SK-N-SH (cell line): ENCODE measurements at regions not wholly inside any gene's neighbourhood (a gene's known extent, or its start where the extent isn't known, plus 50 kb on each side); places are given as distances from the start of the nearest gene placed in this dataset.

ENCODE experiments used
- CTCF ChIA-PET: fragments of 300-600, 350-600 bp; formaldehyde crosslinking; extraction: SDS; loops from one replicate; lab custom pipeline; 2021; lab: Yijun Ruan, JAX
- POLR2A ChIA-PET: fragments of 350-600 bp; sonication (Branson Sonifier 250); formaldehyde crosslinking; extraction: SDS; loops from one replicate; lab custom pipeline; 2020; ENCODE audit warnings: antibody characterized with exemption, inconsistent platforms; lab: Yijun Ruan, JAX
- DNase-seq: peaks from one replicate; pipeline ENCODE4 v3.0.0; 2012
- H2AFZ ChIP-seq: fragments of 200-600 bp; sonication (generic); 2 replicates; pipeline ENCODE4 v1.8.1; 2016; ENCODE audit warnings: antibody characterized with exemption, mild to moderate bottlenecking, low read depth
- H3F3A ChIP-seq: fragments of 200-600 bp; sonication (generic); replicated peaks from 2 replicates; pipeline ENCODE3; 2016; ENCODE audit warnings: antibody characterized with exemption, mild to moderate bottlenecking; ENCODE audit not compliant: insufficient read depth
- H3K27ac ChIP-seq, 2 experiments: fragments of 200-500 bp in 1 of 2; fragments of 200-600 bp in 1 of 2; sonication (Bioruptor generic) in 1 of 2; sonication (generic), shearing (Covaris generic) in 1 of 2; 2 replicates each; pipeline versions ENCODE4 v1.5.1 to v1.6.1; 2014 to 2016; ENCODE audit warnings: low read depth in 2 of 2, inconsistent platforms in 1 of 2, low read length in 1 of 2, mild to moderate bottlenecking in 1 of 2, mixed read lengths in 1 of 2
- H3K27me3 ChIP-seq: fragments of 200-600 bp; sonication (generic), shearing (Covaris generic); 2 replicates; pipeline ENCODE4 v1.6.1; 2016; ENCODE audit warnings: mixed run types; ENCODE audit not compliant: insufficient read depth
- H3K36me3 ChIP-seq, 2 experiments: fragments of 200-500 bp in 1 of 2; fragments of 200-600 bp in 1 of 2; sonication (Bioruptor generic) in 1 of 2; sonication (generic) in 1 of 2; replicated peaks in 1 of 2; 2 replicates each; pipeline versions ENCODE3 to v1.5.1; 2014 to 2016; ENCODE audit warnings: low read length in 1 of 2, mild to moderate bottlenecking in 1 of 2; ENCODE audit not compliant: insufficient read depth in 2 of 2, control insufficient read depth in 1 of 2
- H3K4me1 ChIP-seq, 2 experiments: fragments of 200-500 bp in 1 of 2; fragments of 200-600 bp in 1 of 2; sonication (Bioruptor generic) in 1 of 2; sonication (generic), shearing (Covaris generic) in 1 of 2; 2 replicates each; pipeline versions ENCODE4 v1.5.1 to v1.6.1; 2014 to 2016; ENCODE audit warnings: low read depth in 1 of 2, low read length in 1 of 2, mixed run types in 1 of 2; ENCODE audit not compliant: insufficient read depth in 2 of 2, control insufficient read depth in 1 of 2
- H3K4me2 ChIP-seq: fragments of 200-600 bp; sonication (generic), shearing (Covaris generic); 2 replicates; pipeline ENCODE4 v1.6.1; 2017; ENCODE audit warnings: mixed run types
- H3K4me3 ChIP-seq, 2 experiments: fragments of 200-500 bp in 1 of 2; fragments of 200-600 bp in 1 of 2; sonication (Bioruptor generic) in 1 of 2; sonication (generic), shearing (Covaris generic) in 1 of 2; 2 replicates each; pipeline versions ENCODE4 v1.5.1 to v1.8.1; 2014 to 2016; ENCODE audit warnings: low read depth in 2 of 2, inconsistent platforms in 1 of 2, low read length in 1 of 2, mild to moderate bottlenecking in 1 of 2, mixed read lengths in 1 of 2, moderate library complexity in 1 of 2
- H3K79me2 ChIP-seq: fragments of 200-600 bp; sonication (generic); 2 replicates; pipeline ENCODE4 v1.8.1; 2017; ENCODE audit warnings: mild to moderate bottlenecking; ENCODE audit not compliant: insufficient read depth
- H3K9ac ChIP-seq: fragments of 200-600 bp; sonication (generic); 2 replicates; pipeline ENCODE4 v1.6.1; 2017; ENCODE audit warnings: mixed run types
- H3K9me2 ChIP-seq: fragments of 200-600 bp; sonication (generic); 2 replicates; pipeline ENCODE4 v1.6.1; 2017; ENCODE audit warnings: mixed run types
- H3K9me3 ChIP-seq: fragments of 200-600 bp; sonication (generic); 2 replicates; pipeline ENCODE4 v1.6.1; 2017; ENCODE audit warnings: mixed run types, mild to moderate bottlenecking, moderate library complexity
- H4K20me1 ChIP-seq: fragments of 200-600 bp; sonication (generic); 2 replicates; pipeline ENCODE4 v1.6.1; 2017; ENCODE audit warnings: mild to moderate bottlenecking, mixed run types; ENCODE audit not compliant: insufficient read depth
- EZH2phosphoT487 ChIP-seq: fragments of 200-600 bp; sonication (generic); IDR thresholded peaks from 2 replicates; pipeline ENCODE4 v1.6.1; 2017; ENCODE audit warnings: low read depth, mixed run types, mild to moderate bottlenecking, antibody characterized with exemption, moderate library complexity, borderline replicate concordance
- FOXJ3 ChIP-seq: sonication (generic); formaldehyde crosslinking; IDR thresholded peaks from 2 replicates; pipeline ENCODE4 v1.5.1; 2020; ENCODE audit warnings: mild to moderate bottlenecking, missing genetic modification reagents
- GATA2 ChIP-seq: sonication (generic); formaldehyde crosslinking; IDR thresholded peaks from 2 replicates; pipeline ENCODE4 v1.5.0; 2020; ENCODE audit warnings: mild to moderate bottlenecking, missing genetic modification reagents
- MXI1 ChIP-seq: IDR thresholded peaks from 2 replicates; pipeline ENCODE4 v1.6.1; 2012; ENCODE audit warnings: mild to moderate bottlenecking, low read depth, low read length, improper control_type of control experiment
- POLR2AphosphoS5 ChIP-seq: IDR thresholded peaks from 2 replicates; pipeline ENCODE4 v1.6.1; 2012; ENCODE audit warnings: low read depth, low read length
- RAD21 ChIP-seq: IDR thresholded peaks from 2 replicates; pipeline ENCODE4 v1.6.1; 2012; ENCODE audit warnings: mild to moderate bottlenecking, low read length
- SMC3 ChIP-seq: IDR thresholded peaks from 2 replicates; pipeline ENCODE4 v1.6.1; 2012; ENCODE audit warnings: low read depth, low read length, improper control_type of control experiment
- TAF1 ChIP-seq: IDR thresholded peaks from 2 replicates; pipeline ENCODE4 v1.6.1; 2012; ENCODE audit warnings: low read depth, mild to moderate bottlenecking, low read length, moderate library complexity, borderline replicate concordance
- YY1 ChIP-seq: IDR thresholded peaks from 2 replicates; pipeline ENCODE4 v1.4.0; 2012; ENCODE audit warnings: low read depth, mild to moderate bottlenecking
- WGBS: methylation state at CpG from one replicate; pipeline ENCODE4 v1.1.6; 2017; ENCODE audit warnings: low lambda C conversion rate; 5-methylcytosine and 5-hydroxymethylcytosine counted together
- TF ChIP-seq, protein P1 (sequence below): fragments of 150-350 bp; IDR thresholded peaks from 2 replicates; pipeline ENCODE4 v1.6.1; 2017; ENCODE audit warnings: antibody characterized with exemption, low read length, low read depth, borderline replicate concordance
- TF ChIP-seq, protein P2 (sequence below): IDR thresholded peaks from 2 replicates; pipeline ENCODE4 v1.4.0; 2012; ENCODE audit warnings: low read depth
- TF ChIP-seq, protein P3 (sequence below): fragments of 150-350 bp; IDR thresholded peaks from 2 replicates; pipeline ENCODE4 v1.6.1; 2016; ENCODE audit warnings: mild to moderate bottlenecking, low read depth, low read length
- TF ChIP-seq, protein P4 (sequence below): fragments of 200-600 bp; sonication (generic); IDR thresholded peaks from 2 replicates; pipeline ENCODE4 v1.6.1; 2017; ENCODE audit warnings: antibody characterized with exemption, mild to moderate bottlenecking, moderate library complexity
- TF ChIP-seq, protein P5 (sequence below): IDR thresholded peaks from 2 replicates; pipeline ENCODE4 v1.4.0; 2012; ENCODE audit warnings: low read depth, borderline replicate concordance

DNA sequence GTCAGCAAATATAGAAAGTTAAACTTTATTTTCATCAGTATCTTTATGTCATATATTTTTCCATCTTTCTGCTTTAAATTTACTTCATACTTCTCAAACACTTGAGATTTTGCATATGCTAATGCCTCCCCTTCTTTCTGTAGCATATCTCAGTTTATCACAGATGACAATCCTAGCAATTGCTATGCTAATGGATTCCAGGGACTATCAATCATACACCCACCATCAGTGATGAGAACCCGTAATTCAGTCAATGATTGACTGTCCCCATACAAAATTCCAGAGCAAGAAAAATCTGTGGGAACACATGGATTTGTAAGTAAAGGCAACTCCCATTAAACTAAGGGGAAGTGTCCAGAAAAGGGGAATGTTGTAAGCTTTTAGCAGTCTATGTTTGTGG, 432.4 kb upstream of the SEMA3D start:
- WGBS, result 71% methylated on average over 1 of the region's 1 CpG
- H3K9me3 ChIP-seq, result peaks cover 6% of the 10 kb centered on the region; the same call in 1 of the 2 replicates
- no peaks in the 10 kb centered on the region for H3K4me1 ChIP-seq
- H3K4me2 ChIP-seq, result no peak overlapping the region
- H3K27me3 ChIP-seq, result no peaks in the 10 kb centered on the region
- TF ChIP-seq, protein P1, sequence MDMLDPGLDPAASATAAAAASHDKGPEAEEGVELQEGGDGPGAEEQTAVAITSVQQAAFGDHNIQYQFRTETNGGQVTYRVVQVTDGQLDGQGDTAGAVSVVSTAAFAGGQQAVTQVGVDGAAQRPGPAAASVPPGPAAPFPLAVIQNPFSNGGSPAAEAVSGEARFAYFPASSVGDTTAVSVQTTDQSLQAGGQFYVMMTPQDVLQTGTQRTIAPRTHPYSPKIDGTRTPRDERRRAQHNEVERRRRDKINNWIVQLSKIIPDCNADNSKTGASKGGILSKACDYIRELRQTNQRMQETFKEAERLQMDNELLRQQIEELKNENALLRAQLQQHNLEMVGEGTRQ, result no peak
- TF ChIP-seq SMC3 (no peak), FOXJ3 (no peak), TAF1 (no peak), EZH2phosphoT487 (no peak), MXI1 (no peak), RAD21 (no peak), YY1 (no peak), GATA2 (CRISPR knock-in tag) (no peak), POLR2AphosphoS5 (no peak)
- TF ChIP-seq, protein P2, sequence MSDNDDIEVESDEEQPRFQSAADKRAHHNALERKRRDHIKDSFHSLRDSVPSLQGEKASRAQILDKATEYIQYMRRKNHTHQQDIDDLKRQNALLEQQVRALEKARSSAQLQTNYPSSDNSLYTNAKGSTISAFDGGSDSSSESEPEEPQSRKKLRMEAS, result no peak
- TF ChIP-seq, protein P3, sequence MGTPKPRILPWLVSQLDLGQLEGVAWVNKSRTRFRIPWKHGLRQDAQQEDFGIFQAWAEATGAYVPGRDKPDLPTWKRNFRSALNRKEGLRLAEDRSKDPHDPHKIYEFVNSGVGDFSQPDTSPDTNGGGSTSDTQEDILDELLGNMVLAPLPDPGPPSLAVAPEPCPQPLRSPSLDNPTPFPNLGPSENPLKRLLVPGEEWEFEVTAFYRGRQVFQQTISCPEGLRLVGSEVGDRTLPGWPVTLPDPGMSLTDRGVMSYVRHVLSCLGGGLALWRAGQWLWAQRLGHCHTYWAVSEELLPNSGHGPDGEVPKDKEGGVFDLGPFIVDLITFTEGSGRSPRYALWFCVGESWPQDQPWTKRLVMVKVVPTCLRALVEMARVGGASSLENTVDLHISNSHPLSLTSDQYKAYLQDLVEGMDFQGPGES, result no peak
- TF ChIP-seq, protein P4, sequence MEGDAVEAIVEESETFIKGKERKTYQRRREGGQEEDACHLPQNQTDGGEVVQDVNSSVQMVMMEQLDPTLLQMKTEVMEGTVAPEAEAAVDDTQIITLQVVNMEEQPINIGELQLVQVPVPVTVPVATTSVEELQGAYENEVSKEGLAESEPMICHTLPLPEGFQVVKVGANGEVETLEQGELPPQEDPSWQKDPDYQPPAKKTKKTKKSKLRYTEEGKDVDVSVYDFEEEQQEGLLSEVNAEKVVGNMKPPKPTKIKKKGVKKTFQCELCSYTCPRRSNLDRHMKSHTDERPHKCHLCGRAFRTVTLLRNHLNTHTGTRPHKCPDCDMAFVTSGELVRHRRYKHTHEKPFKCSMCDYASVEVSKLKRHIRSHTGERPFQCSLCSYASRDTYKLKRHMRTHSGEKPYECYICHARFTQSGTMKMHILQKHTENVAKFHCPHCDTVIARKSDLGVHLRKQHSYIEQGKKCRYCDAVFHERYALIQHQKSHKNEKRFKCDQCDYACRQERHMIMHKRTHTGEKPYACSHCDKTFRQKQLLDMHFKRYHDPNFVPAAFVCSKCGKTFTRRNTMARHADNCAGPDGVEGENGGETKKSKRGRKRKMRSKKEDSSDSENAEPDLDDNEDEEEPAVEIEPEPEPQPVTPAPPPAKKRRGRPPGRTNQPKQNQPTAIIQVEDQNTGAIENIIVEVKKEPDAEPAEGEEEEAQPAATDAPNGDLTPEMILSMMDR, result no peak
- TF ChIP-seq, protein P5, sequence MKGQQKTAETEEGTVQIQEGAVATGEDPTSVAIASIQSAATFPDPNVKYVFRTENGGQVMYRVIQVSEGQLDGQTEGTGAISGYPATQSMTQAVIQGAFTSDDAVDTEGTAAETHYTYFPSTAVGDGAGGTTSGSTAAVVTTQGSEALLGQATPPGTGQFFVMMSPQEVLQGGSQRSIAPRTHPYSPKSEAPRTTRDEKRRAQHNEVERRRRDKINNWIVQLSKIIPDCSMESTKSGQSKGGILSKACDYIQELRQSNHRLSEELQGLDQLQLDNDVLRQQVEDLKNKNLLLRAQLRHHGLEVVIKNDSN, result no peak
- H3F3A ChIP-seq, result no peaks in the 10 kb centered on the region
- no peak overlapping the region for H2AFZ ChIP-seq
- H4K20me1 ChIP-seq, result no peaks in the 10 kb centered on the region
- no peak overlapping the region for H3K4me3 ChIP-seq
- no peak for DNase-seq
- POLR2A ChIA-PET, result no interaction called here
- no peaks in the 10 kb centered on the region for H3K9me2 ChIP-seq
- H3K27ac ChIP-seq, result no peak overlapping the region
- CTCF ChIA-PET, result interaction anchor here (1.0 kb wide), 1 partner anchor 211 kb away, joined by 4 read pairs; no protein-coding TSS in a partner anchor
- no peaks in the 10 kb centered on the region for H3K79me2 ChIP-seq
- no peak overlapping the region for H3K9ac ChIP-seq
- H3K36me3 ChIP-seq, result no peaks in the 10 kb centered on the region
